Muscle of leg (tissue), 3 donors: ENCODE measurements at regions not wholly inside any gene's neighbourhood (a gene's known extent, or its start where the extent isn't known, plus 50 kb on each side); places are given as distances from the start of the nearest gene placed in this dataset.

ENCODE experiments used
- DNase-seq: peaks from one replicate; pipeline ENCODE4 v3.0.0; 2013
- H3K27ac ChIP-seq: one replicate; pipeline ENCODE4 v1.5.1; 2013; ENCODE audit warnings: mild to moderate bottlenecking, low read length, control low read depth
- H3K27me3 ChIP-seq: one replicate; pipeline ENCODE4 v1.6.1; 2013; ENCODE audit warnings: low read length; ENCODE audit not compliant: control insufficient read depth, insufficient read depth
- H3K36me3 ChIP-seq: one replicate; pipeline ENCODE4 v1.6.1; 2013; ENCODE audit warnings: low read length; ENCODE audit not compliant: control insufficient read depth, insufficient read depth
- H3K4me1 ChIP-seq: one replicate; pipeline ENCODE4 v1.6.1; 2013; ENCODE audit warnings: low read length; ENCODE audit not compliant: control insufficient read depth, insufficient read depth
- H3K4me3 ChIP-seq: one replicate; pipeline ENCODE4 v1.5.1; 2013; ENCODE audit warnings: low read length, control low read depth
- H3K9me3 ChIP-seq: replicated peaks from 2 replicates; pipeline ENCODE4 v1.6.1; 2013; ENCODE audit warnings: low read depth, low read length; ENCODE audit not compliant: control insufficient read depth
- WGBS: methylation state at CpG from one replicate; pipeline ENCODE4 v1.1.5; 2013; ENCODE audit warnings: missing lambda C conversion rate; ENCODE audit not compliant: insufficient coverage; 5-methylcytosine and 5-hydroxymethylcytosine counted together

DNA sequence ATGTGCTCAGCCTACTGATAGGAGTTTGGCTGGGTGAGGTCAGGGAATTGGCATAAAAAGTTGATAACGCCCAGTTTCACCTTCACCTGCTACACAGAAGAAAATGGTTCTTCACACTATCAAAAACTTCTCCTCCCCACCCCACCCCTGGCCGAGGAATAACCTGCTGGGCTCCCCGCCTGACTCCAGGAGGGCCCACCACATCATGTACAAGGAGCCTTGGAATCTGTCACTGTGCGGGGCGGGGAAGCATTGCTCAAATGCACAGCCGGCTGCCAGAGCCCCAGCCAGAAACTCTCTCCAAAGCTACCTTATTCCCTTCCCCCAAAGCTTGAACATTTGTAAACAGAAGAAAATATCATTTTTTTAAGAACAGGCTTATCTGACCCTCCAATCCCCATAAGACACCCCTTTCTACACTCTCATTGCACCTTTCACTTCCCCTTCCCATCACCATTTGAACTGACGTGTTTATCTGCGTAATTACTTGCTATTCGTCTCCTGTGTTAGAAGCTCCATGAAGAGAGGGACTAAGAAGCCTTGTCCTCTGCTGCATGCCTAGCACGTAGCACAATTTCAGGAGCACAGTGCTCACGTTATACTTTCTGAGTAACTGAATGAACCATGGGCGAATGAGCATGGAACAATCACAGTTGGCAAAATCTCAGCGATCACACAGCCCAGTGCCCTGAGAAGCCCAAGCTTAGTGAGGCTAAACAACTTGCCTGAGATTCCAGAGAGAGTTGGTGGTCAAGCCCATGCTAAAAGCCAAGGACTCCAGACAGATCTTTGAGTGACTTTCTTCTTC lies 82.9 kb downstream of the HES1 start:
- Histone ChIP-seq H3K4me3 (no peak overlapping the region), H3K36me3 (no peaks in the 10 kb centered on the region), H3K27me3 (peaks cover 8% of the 10 kb centered on the region), H3K4me1 (peaks cover 7% of the 10 kb centered on the region), H3K9me3 (no peaks in the 10 kb centered on the region), H3K27ac (no peak overlapping the region)
- DNase-seq: no peak
- 65% methylated on average over 9 of the region's 13 CpGs for WGBS

DNA sequence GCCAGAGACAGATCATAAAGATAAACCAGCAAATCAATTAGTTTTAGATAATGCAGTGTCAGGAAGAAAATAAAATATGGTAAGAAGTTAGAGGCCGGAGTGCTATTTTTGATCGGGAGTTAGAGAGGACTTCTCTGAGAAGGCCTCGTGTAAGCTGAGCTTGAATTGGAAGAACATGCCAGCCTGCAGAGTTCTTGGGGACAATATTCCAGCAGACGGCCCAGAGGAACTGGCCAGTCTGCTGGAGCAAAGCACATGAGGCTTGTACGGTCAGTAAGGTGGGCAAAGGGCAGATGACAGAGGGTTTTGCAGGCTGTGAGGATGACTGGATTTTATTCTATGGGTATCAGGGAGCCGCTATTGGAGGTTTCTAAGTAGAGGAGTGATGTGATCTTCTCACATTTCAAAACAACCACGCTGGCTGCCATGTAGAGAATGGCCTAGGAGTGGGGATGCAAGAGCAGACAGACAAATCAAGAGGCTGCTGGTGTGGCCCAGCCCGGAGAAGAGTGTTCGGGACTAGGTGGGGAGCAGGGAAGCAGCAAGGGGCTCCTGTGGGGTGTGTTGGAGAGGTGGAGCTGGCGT lies 84.0 kb downstream of the HES1 start:
- DNase-seq: no peak
- WGBS: 75% methylated on average over 9 of the region's 10 CpGs
- H3K4me1 ChIP-seq: peaks cover 14% of the 10 kb centered on the region

DNA sequence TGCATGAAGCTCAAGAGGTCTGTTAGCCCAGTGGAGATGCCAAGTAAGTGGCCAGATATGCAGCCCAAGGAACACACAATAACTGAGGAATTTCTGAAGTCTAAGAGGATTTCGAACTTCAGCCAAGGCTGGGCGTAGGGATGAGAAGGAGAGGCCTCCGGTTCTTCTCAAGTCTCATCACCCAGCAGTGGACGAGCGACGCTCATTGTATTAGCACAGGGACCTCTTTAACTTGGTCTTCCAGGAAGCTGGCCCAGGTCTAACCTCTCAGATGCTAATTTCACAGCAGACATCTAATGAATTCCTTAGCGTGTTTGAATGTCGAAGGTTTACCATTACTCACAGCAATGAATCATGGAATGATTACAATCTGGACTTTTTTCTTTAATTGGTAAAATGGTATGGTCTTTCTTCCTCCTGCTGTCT lies 85.0 kb downstream of the HES1 start:
- no peak overlapping the region for H3K27ac ChIP-seq
- no peak for DNase-seq

More for the DNA sequence above, 84.0 kb downstream of the HES1 start:
- no peak overlapping the region for H3K4me3 ChIP-seq
- H3K27ac ChIP-seq: no peak overlapping the region
- peaks cover 8% of the 10 kb centered on the region for H3K27me3 ChIP-seq
- no peaks in the 10 kb centered on the region for H3K36me3 ChIP-seq
- H3K9me3 ChIP-seq: no peaks in the 10 kb centered on the region

DNA sequence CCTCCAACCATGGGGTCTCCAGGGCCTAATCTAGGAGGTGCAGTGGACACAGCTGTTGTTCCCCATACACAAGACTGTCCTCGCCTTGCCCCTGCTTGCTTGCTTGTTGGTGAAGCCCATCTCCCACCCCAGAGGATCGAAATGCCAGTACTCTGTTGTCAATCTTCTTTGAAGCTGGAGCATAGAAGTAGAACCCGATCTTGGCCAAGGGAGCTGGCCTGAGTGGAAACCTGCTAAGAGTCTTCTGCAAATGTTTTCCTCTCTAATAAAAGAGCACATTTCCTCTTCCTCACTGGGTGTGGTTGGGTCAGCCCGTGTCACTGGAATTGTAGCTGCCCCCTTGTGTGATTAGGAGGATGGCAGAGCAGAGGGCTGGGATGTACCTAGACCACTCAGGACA lies 85.4 kb downstream of the HES1 start:
- Histone ChIP-seq H3K4me1 (peaks cover 20% of the 10 kb centered on the region), H3K36me3 (no peaks in the 10 kb centered on the region), H3K27ac (no peak overlapping the region), H3K9me3 (no peaks in the 10 kb centered on the region), H3K4me3 (no peak overlapping the region), H3K27me3 (peaks cover 13% of the 10 kb centered on the region)
- no peak for DNase-seq
- 67% methylated on average over 1 of the region's 4 CpGs for WGBS

More for the DNA sequence above, 85.0 kb downstream of the HES1 start:
- H3K36me3 ChIP-seq: no peaks in the 10 kb centered on the region
- peaks cover 13% of the 10 kb centered on the region for H3K27me3 ChIP-seq
- no peak overlapping the region for H3K4me3 ChIP-seq
- 95% methylated on average over 6 of the region's 8 CpGs for WGBS
- H3K4me1 ChIP-seq: peaks cover 20% of the 10 kb centered on the region
- H3K9me3 ChIP-seq: no peaks in the 10 kb centered on the region

DNA sequence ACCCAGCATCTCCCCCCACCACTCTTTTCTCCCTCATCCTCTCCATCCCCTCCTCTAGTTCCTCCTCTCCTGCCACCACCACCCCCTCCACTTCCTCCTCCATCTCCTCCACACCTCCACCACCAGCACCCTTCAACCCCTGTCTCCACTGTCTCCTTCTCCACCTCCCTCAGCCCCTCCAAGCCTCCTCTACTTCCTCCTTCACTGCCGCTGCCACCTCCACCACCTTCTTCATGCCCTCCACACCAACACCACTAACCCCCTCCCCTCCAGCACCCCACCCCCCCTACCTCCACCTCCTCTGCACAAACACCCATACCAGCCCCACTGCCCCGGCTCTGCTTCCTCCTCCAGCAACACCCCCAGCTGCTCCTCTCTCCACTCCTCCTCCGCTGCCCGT lies 88.0 kb downstream of the HES1 start:
- WGBS: 75% methylated on average over 4 of the region's 4 CpGs
- Histone ChIP-seq H3K4me3 (no peak overlapping the region), H3K36me3 (no peaks in the 10 kb centered on the region), H3K9me3 (no peaks in the 10 kb centered on the region), H3K4me1 (peaks cover 17% of the 10 kb centered on the region), H3K27ac (no peak overlapping the region), H3K27me3 (peaks cover 17% of the 10 kb centered on the region)
- DNase-seq: no peak

DNA sequence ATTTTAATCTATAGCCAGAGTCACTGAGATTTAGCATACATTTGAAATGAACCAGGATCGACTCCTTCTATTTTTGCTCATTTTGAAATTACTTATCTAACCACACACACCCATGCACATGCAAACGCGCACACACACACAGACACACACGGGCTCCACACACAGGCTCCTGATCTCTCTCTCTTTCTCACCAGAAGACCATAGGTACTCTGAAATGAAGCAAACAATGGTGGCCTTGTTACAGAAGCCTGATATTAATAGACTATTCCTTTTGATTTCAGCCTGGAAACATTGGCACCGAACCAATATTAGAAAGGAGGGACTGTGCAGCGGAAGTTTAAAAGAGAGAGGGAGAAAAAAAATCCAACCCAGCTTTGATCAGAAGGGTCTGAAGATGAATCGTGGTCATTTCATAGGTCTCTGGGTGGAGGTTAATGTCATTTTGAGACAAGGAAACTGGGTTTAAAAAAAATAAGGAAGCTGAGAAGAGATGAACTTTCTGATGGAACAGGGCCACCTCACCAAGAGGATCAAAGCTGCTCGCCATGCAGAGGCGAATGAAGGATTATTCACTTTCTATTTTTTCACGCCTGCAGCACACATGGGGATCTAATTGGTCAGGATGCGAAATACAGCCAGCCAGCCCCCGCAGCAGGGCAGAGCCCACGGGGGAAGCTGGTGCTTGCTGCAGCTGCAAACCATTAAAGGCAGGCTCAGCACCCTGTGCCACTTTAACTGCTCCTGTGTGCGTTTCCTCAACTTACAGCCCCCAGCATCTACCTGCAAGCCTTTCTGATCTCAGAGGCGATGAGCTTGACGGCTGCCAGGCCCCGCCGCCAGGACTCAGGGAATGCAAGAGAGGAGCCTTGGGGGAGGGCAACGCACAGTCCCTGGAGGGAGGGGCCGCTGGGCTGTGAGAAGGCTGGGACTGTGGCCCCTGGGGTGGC lies 88.8 kb downstream of the HES1 start:
- peaks cover 17% of the 10 kb centered on the region for H3K27me3 ChIP-seq
- 35% methylated on average over 8 of the region's 20 CpGs for WGBS
- no peak overlapping the region for H3K4me3 ChIP-seq
- no peaks in the 10 kb centered on the region for H3K9me3 ChIP-seq
- peak; percentile 58 for DNase-seq
- no peak overlapping the region for H3K27ac ChIP-seq
- peaks cover 17% of the 10 kb centered on the region for H3K4me1 ChIP-seq
- H3K36me3 ChIP-seq: no peaks in the 10 kb centered on the region

DNA sequence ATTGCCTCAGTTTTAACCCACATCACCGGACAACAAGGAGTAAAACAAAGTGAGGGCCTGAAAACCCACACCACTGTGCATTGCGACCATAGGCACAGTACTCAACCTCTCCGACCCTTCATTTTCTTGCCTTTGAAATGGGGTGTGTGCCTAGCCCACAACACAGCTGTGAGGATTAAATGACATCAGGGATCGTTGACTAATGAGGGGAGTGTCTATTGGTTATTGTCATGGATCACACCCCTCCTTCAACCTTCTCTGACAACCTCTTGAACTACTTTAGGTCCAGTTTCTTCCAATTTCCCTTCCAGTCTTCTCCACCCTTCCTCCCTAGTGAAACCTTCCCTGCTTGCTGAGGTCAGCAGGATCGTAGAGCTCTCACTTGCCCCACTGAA lies 89.5 kb downstream of the HES1 start:
- Histone ChIP-seq H3K4me3 (no peak overlapping the region), H3K36me3 (no peaks in the 10 kb centered on the region), H3K9me3 (no peaks in the 10 kb centered on the region), H3K4me1 (peaks cover 13% of the 10 kb centered on the region), H3K27ac (no peak overlapping the region), H3K27me3 (peaks cover 17% of the 10 kb centered on the region)
- DNase-seq: no peak
- WGBS: 80% methylated on average over 1 of the region's 5 CpGs

DNA sequence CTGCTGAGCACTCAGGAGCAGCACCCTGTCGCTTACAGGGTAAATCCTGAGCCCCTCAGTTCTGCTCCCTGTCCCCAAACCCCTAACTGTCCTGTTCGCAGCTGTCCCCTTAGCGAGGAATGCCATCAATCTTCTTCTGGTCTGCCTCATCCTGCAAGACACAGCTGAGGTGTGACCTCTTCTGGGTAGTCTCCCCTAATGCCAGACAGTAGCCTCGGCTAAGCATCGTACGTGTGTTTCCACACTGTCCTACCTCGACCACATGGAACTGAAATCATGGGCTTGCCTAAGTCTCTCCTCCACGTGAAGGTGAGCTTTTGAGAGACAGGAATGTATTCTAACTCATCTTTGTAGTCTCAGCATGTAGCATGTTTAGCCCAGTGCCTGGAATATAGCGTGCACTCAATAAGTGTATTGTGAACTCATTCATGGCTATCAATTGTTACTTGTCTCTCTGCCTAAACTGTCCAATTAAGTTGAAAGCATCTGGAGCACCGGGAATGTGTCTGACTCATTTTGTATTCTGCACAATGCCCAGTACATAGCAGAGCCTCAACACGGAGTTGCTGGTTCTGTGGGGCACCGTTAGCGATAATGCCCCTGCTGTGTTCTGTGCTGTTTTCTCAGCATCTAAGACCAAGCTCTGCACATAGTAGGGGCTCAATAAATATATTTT lies 90.2 kb downstream of the HES1 start:
- no peak overlapping the region for H3K27ac ChIP-seq
- H3K9me3 ChIP-seq: no peaks in the 10 kb centered on the region
- H3K4me3 ChIP-seq: no peak overlapping the region
- peaks cover 17% of the 10 kb centered on the region for H3K27me3 ChIP-seq
- WGBS: 90% methylated on average over 5 of the region's 13 CpGs
- DNase-seq: no peak
- no peaks in the 10 kb centered on the region for H3K36me3 ChIP-seq
- H3K4me1 ChIP-seq: peaks cover 13% of the 10 kb centered on the region

DNA sequence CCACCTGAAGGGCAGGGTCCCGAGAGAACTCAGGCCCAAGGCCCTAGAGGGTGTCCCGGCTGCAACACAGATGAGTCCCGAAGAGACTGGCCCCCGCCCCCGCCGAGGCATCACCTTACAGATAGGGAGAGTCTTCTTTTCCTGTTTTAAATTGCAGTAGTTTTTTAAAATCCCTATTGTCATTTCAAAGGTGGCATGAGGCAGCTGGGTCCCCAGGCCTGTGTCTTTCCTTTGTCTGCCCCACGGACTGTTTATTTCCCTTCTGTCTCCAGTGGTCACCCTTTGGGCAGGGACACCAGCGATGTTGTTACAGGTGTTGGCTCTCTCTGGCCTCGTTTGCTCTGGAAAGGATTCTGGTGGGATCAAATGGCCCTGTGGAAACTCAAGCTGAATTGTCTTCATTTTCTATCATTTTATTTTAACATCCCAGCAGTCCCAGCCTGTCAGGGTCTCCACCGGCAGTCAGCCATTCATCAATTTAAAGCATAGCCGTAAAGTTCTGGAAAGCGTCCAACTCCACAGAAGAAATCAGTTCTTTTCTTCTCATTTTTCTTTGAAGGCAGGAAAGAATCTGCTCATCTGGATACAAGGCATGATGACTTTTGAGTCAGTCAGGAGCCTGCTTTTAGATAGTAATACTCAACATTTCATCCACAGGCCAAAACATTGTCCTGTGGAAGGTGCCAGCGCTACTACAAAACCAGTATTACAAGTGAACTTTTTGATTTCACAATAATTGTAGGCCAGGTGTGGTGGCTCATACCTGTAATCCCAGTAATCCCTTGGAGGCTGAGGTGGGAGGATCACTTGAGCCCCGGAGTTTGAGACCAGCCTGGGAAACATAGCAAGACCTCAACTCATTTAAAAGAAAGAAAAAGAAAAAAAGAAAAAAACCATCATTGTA lies 96.2 kb downstream of the HES1 start:
- Histone ChIP-seq H3K4me1 (no peaks in the 10 kb centered on the region), H3K27ac (no peak overlapping the region), H3K27me3 (peaks cover 4% of the 10 kb centered on the region), H3K36me3 (no peaks in the 10 kb centered on the region), H3K9me3 (no peaks in the 10 kb centered on the region), H3K4me3 (no peak overlapping the region)
- no peak for DNase-seq
- 35% methylated on average over 4 of the region's 14 CpGs for WGBS
